ENCODE measurements at regions not wholly inside any gene's neighbourhood (a gene's known extent, or its start where the extent isn't known, plus 50 kb on each side); places are given as distances from the start of the nearest gene placed in this dataset.

- Histone ChIP-seq H3K36me3 (no peaks in the 10 kb centered on the region), H3K27me3 (no peaks in the 10 kb centered on the region), H3K4me1 (no peaks in the 10 kb centered on the region), H3K9me3 (peaks cover 0 to 11% (median 0%) of the 10 kb centered on the region in 12 donors), H3K4me3 (no peak overlapping the region), H3K27ac (no peak overlapping the region)
- intact Hi-C loops (cut with DNase I) = loop anchor here in 1 of 10 donors (10.0 kb wide), 1 partner anchor 63 kb away; no protein-coding TSS in a partner anchor
- TF ChIP-seq CTCF (IDR thresholded peaks at IDR 0.05) (no peak), POLR2A (IDR thresholded peaks at IDR 0.05) (no peak)
- 57 to 78% (median 69%) methylated on average over 4 of the region's 4 CpGs for WGBS, 4 donors
- ATAC-seq (no peak), DNase-seq (no peak)
Observed at GRCh38 chr21:15401331-15401730, 328.5 kb upstream of the USP25 start.

- TF ChIP-seq POLR2A (IDR thresholded peaks at IDR 0.05) (no peak), CTCF (IDR thresholded peaks at IDR 0.05) (no peak)
- ATAC-seq = no peak
- intact Hi-C loops (cut with DNase I) = loop anchor here in 1 of 10 donors (10.0 kb wide), 1 partner anchor 60 kb away; no protein-coding TSS in a partner anchor
- no peaks in the 10 kb centered on the region for H3K4me1 ChIP-seq
- no peak for DNase-seq
- peaks cover 0 to 11% (median 0%) of the 10 kb centered on the region in 12 donors for H3K9me3 ChIP-seq
- H3K27me3 ChIP-seq = no peaks in the 10 kb centered on the region
- no peak overlapping the region for H3K27ac ChIP-seq
- H3K36me3 ChIP-seq = no peaks in the 10 kb centered on the region
- no peak overlapping the region for H3K4me3 ChIP-seq
Observed at GRCh38 chr21:15405214-15405613, 324.6 kb upstream of the USP25 start.

- WGBS, 4 donors = 88 to 96% (median 91%) methylated on average over 4 of the region's 4 CpGs
- Histone ChIP-seq H3K27me3 (no peaks in the 10 kb centered on the region), H3K4me1 (no peaks in the 10 kb centered on the region), H3K36me3 (no peaks in the 10 kb centered on the region), H3K9me3 (peaks cover 0 to 11% (median 0%) of the 10 kb centered on the region in 12 donors), H3K4me3 (no peak overlapping the region), H3K27ac (no peak overlapping the region)
- ATAC-seq (no peak), DNase-seq (no peak)
- intact Hi-C loops (cut with DNase I) = loop anchor here in 1 of 10 donors (10.0 kb wide), 1 partner anchor 58 kb away; no protein-coding TSS in a partner anchor
- TF ChIP-seq POLR2A (IDR thresholded peaks at IDR 0.05) (no peak), CTCF (IDR thresholded peaks at IDR 0.05) (no peak)
Observed at GRCh38 chr21:15406791-15407190, 323.0 kb upstream of the USP25 start.

GRCh38 chr21:15407585-15407984 lies 322.2 kb upstream of the USP25 start:
- no peak for DNase-seq
- no peak for ATAC-seq
- intact Hi-C loops (cut with DNase I) = loop anchor here in 1 of 10 donors (10.0 kb wide), 1 partner anchor 57 kb away; no protein-coding TSS in a partner anchor
- peaks cover 0 to 11% (median 0%) of the 10 kb centered on the region in 12 donors for H3K9me3 ChIP-seq
- TF ChIP-seq POLR2A (IDR thresholded peaks at IDR 0.05) (no peak), CTCF (IDR thresholded peaks at IDR 0.05) (no peak)
- H3K27me3 ChIP-seq = no peaks in the 10 kb centered on the region
- H3K36me3 ChIP-seq = no peaks in the 10 kb centered on the region
- no peaks in the 10 kb centered on the region for H3K4me1 ChIP-seq
- H3K27ac ChIP-seq = no peak overlapping the region
- 88 to 90% (median 89%) methylated on average over 5 of the region's 5 CpGs for WGBS, 4 donors
- no peak overlapping the region for H3K4me3 ChIP-seq

Measured in heart left ventricle (tissue), 16 donors.